ENCODE measurements at regions not wholly inside any gene's neighbourhood (a gene's known extent, or its start where the extent isn't known, plus 50 kb on each side); places are given as distances from the start of the nearest gene placed in this dataset.

- FAIRE-seq (no peak), DNase-seq (ENCODE audit: insufficient read length) (no peak)
- TF ChIP-seq TAF1 (IDR thresholded peaks at IDR 0.05; ENCODE audit: borderline replicate concordance, low read depth, low read length) (no peak), POLR2A (IDR thresholded peaks at IDR 0.05; ENCODE audit: low read depth, low read length) (no peak), POLR2AphosphoS5 (IDR thresholded peaks at IDR 0.05; ENCODE audit: low read depth, low read length) (no peak)
Measured at GRCh38 chr1:69233463-69233862, 334.3 kb upstream of the LRRC7 start.

DNA sequence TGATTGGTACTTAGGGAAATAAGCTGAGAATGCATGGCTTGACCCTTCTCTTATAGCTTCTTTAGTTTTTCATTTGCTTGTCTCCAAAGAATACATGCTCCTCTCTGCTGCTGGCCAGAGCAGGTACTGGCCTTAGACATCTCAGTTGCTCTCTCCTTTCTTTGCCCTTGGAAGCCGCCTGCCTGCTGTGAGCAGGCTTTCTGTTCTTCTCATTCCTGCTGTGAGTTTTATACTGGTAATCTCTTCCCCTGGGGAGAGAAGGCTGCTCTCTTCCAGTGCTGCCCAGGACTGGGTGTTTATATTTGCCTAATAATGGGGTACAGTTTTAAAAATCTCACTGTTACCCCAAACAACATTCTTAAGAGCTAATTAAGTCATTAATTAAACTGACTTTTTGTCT, 323.5 kb upstream of the LRRC7 start:
- no peak for DNase-seq (ENCODE audit: insufficient read length)
- TF ChIP-seq TAF1 (IDR thresholded peaks at IDR 0.05; ENCODE audit: borderline replicate concordance, low read depth, low read length) (no peak), POLR2AphosphoS5 (IDR thresholded peaks at IDR 0.05; ENCODE audit: low read depth, low read length) (no peak), POLR2A (IDR thresholded peaks at IDR 0.05; ENCODE audit: low read depth, low read length) (no peak)
- no peak for FAIRE-seq

GRCh38 chr1:69246109-69246508, 321.6 kb upstream of the LRRC7 start:
- FAIRE-seq = no peak
- no peak for TF ChIP-seq TAF1 (IDR thresholded peaks at IDR 0.05; ENCODE audit: borderline replicate concordance, low read depth, low read length)
- no peak for TF ChIP-seq POLR2A (IDR thresholded peaks at IDR 0.05; ENCODE audit: low read depth, low read length)
- no peak for TF ChIP-seq POLR2AphosphoS5 (IDR thresholded peaks at IDR 0.05; ENCODE audit: low read depth, low read length)
- DNase-seq (ENCODE audit: insufficient read length) = no peak

DNA sequence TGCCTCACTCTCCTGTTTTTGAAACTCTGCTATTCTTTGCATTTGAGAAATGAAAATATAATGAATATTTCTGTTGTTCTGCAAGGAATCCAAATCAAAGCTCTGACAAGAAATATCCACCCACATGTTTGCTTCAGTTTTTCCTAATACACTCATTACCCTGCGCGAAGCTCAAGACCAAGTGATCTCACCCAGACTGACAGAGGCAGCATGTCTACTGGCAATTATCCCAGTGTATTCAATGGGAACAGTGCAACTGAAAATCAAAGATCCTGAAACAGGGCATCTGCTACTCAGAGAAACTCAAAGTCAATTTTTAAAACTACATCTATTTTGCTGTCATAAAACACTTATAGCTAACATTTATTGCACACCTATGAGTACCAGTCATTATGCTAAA, 321.0 kb upstream of the LRRC7 start:
- no peak for TF ChIP-seq POLR2A (IDR thresholded peaks at IDR 0.05; ENCODE audit: low read depth, low read length)
- TF ChIP-seq TAF1 (IDR thresholded peaks at IDR 0.05; ENCODE audit: borderline replicate concordance, low read depth, low read length) = no peak
- no peak for TF ChIP-seq POLR2AphosphoS5 (IDR thresholded peaks at IDR 0.05; ENCODE audit: low read depth, low read length)
- DNase-seq (ENCODE audit: insufficient read length) (no peak), FAIRE-seq (no peak)

DNA sequence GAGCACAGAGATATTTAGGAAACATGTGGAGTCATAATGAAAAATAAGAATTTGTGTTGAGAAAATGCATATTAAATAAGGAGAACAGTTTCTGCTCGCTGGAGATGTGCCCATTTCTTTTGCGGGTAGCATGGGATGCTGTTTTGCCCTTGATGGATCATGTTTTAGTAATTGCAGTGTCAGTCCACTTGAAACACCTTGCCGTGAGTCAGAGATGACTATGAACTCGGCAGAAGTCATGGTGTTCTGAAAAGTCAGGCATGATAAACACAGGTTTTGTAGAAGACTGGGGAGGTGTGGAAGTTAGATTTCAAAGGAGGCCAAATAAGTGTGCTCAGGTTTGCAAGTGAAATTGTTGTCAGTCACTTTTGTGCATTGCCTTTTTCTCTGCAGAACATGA, 315.0 kb upstream of the LRRC7 start:
- TF ChIP-seq POLR2A (IDR thresholded peaks at IDR 0.05; ENCODE audit: low read depth, low read length) (no peak), POLR2AphosphoS5 (IDR thresholded peaks at IDR 0.05; ENCODE audit: low read depth, low read length) (no peak), TAF1 (IDR thresholded peaks at IDR 0.05; ENCODE audit: borderline replicate concordance, low read depth, low read length) (no peak)
- no peak for FAIRE-seq
- no peak for DNase-seq (ENCODE audit: insufficient read length)

DNA sequence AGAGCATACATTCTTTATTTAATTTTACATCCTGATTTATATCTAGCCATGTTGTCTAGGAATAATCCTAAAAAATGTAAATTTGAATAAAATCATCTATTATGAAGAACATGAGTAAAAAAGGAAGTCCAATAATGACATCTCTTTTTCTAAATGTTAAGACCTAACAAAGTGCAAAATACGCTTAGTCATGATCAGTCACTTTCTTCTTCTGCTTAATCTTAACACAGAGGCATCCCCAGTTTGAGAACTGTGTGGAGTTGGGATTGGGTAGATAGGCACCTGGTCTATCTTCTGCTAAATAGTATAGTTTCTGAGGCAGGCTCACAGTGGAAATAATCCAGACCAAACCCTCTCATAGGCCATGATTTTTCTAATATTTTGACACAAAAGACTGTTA, 311.7 kb upstream of the LRRC7 start:
- FAIRE-seq (no peak), DNase-seq (ENCODE audit: insufficient read length) (no peak)
- TF ChIP-seq POLR2A (IDR thresholded peaks at IDR 0.05; ENCODE audit: low read depth, low read length) (no peak), TAF1 (IDR thresholded peaks at IDR 0.05; ENCODE audit: borderline replicate concordance, low read depth, low read length) (no peak), POLR2AphosphoS5 (IDR thresholded peaks at IDR 0.05; ENCODE audit: low read depth, low read length) (no peak)

- FAIRE-seq = no peak
- DNase-seq (ENCODE audit: insufficient read length) = no peak
- TF ChIP-seq POLR2A (IDR thresholded peaks at IDR 0.05; ENCODE audit: low read depth, low read length) (no peak), TAF1 (IDR thresholded peaks at IDR 0.05; ENCODE audit: borderline replicate concordance, low read depth, low read length) (no peak), POLR2AphosphoS5 (IDR thresholded peaks at IDR 0.05; ENCODE audit: low read depth, low read length) (no peak)
Measured at GRCh38 chr1:69258842-69259241, 308.9 kb upstream of the LRRC7 start.

- DNase-seq (ENCODE audit: insufficient read length) (no peak), FAIRE-seq (no peak)
- TF ChIP-seq TAF1 (IDR thresholded peaks at IDR 0.05; ENCODE audit: borderline replicate concordance, low read depth, low read length) = no peak
- TF ChIP-seq POLR2A (IDR thresholded peaks at IDR 0.05; ENCODE audit: low read depth, low read length) = no peak
- TF ChIP-seq POLR2AphosphoS5 (IDR thresholded peaks at IDR 0.05; ENCODE audit: low read depth, low read length) = no peak
Measured at GRCh38 chr1:69263921-69264391, 303.8 kb upstream of the LRRC7 start.

DNA sequence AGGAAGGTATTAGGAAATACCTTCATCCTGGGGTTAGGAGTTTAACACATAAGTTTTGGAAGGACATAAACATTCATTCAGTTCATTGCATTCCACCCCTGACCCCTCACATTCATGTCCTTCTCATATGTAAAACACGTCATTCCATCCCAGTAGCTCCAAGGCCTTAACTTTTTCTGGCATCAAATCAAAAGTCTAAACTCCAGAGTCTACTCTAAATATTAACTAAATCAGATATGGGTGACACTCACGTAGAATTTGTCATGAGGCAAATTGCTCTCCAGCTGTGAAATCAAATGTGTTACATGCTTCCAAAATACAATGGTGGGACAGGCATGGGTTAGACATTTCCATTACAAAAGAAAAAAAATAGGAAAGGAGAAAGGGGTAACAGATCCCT, 298.2 kb upstream of the LRRC7 start:
- FAIRE-seq (no peak), DNase-seq (ENCODE audit: insufficient read length) (no peak)
- no peak for TF ChIP-seq POLR2A (IDR thresholded peaks at IDR 0.05; ENCODE audit: low read depth, low read length)
- TF ChIP-seq TAF1 (IDR thresholded peaks at IDR 0.05; ENCODE audit: borderline replicate concordance, low read depth, low read length) = no peak
- TF ChIP-seq POLR2AphosphoS5 (IDR thresholded peaks at IDR 0.05; ENCODE audit: low read depth, low read length) = no peak

DNA sequence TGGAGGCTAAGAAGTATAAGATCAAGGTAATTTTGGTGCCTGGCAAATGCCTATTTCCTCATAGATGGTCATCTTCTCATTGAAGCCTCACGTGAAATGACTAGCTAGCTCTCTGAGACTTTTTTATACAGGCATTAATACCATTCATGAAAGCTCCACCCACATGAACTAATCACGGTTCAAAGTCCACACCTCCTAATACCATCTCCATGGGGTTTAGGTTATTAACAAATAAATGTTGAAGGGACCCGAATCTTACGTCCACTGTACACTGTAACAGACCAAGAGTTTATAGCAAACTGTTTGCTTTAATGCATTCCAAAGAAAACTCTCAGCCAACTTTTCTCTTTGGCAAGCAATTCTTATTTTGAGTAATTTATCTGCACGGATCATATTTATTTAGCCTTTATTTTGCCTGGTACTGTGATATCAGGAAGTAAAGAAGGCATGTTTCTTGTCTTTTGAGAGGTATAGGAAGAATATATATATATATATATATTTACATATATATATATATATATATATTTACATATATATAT, 296.1 kb upstream of the LRRC7 start:
- no peak for FAIRE-seq
- TF ChIP-seq POLR2A (IDR thresholded peaks at IDR 0.05; ENCODE audit: low read depth, low read length) (no peak), POLR2AphosphoS5 (IDR thresholded peaks at IDR 0.05; ENCODE audit: low read depth, low read length) (no peak), TAF1 (IDR thresholded peaks at IDR 0.05; ENCODE audit: borderline replicate concordance, low read depth, low read length) (no peak)
- no peak for DNase-seq (ENCODE audit: insufficient read length)

- TF ChIP-seq TAF1 (IDR thresholded peaks at IDR 0.05; ENCODE audit: borderline replicate concordance, low read depth, low read length) = no peak
- no peak for TF ChIP-seq POLR2A (IDR thresholded peaks at IDR 0.05; ENCODE audit: low read depth, low read length)
- no peak for TF ChIP-seq POLR2AphosphoS5 (IDR thresholded peaks at IDR 0.05; ENCODE audit: low read depth, low read length)
- DNase-seq (ENCODE audit: insufficient read length) (no peak), FAIRE-seq (no peak)
Measured at GRCh38 chr1:69272684-69273083, 295.0 kb upstream of the LRRC7 start.

GRCh38 chr1:69278923-69279322, 288.8 kb upstream of the LRRC7 start:
- DNase-seq (ENCODE audit: insufficient read length) = no peak
- no peak for FAIRE-seq
- TF ChIP-seq POLR2A (IDR thresholded peaks at IDR 0.05; ENCODE audit: low read depth, low read length) = no peak
- no peak for TF ChIP-seq TAF1 (IDR thresholded peaks at IDR 0.05; ENCODE audit: borderline replicate concordance, low read depth, low read length)
- TF ChIP-seq POLR2AphosphoS5 (IDR thresholded peaks at IDR 0.05; ENCODE audit: low read depth, low read length) = no peak

Data from GM12892 (cell line).